Epithelial cell of prostate (primary cell): ENCODE measurements at regions not wholly inside any gene's neighbourhood (a gene's known extent, or its start where the extent isn't known, plus 50 kb on each side); places are given as distances from the start of the nearest gene placed in this dataset.

Experiments used
- DNase-seq: peaks from one replicate; pipeline ENCODE4 v3.0.0-alpha.2; 2011; ENCODE audit warnings: low read depth, low spot score
- H3K27ac ChIP-seq: fragments of 450-650 bp; 2 replicates; pipeline ENCODE4 v1.5.1; 2017; ENCODE audit warnings: mild to moderate bottlenecking

DNA sequence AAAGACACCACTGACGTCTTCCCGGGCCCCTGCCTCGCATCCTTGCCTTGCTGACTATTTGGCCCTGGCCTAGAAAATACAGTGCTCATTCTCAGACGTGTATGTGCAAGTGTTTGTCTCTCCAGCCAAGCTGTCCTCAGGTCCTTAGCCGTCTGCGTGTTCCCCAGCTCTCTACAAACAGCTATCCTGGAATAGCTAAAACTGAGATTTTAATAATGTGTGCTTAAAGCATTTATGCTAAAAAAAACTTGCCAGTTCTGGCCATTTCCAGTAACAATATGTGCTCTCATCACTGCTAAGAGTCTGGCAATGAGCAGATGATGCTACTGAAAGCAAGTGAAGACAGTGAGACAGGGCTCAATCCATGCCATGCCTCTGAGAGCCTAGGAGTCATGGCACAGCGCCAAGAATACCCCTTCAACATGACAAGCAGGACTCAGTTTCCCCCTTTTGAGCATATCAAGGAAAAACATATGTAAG lies 55.7 kb downstream of the IRF2BP2 start:
- no peak overlapping the region for H3K27ac ChIP-seq
- no peak for DNase-seq

DNA sequence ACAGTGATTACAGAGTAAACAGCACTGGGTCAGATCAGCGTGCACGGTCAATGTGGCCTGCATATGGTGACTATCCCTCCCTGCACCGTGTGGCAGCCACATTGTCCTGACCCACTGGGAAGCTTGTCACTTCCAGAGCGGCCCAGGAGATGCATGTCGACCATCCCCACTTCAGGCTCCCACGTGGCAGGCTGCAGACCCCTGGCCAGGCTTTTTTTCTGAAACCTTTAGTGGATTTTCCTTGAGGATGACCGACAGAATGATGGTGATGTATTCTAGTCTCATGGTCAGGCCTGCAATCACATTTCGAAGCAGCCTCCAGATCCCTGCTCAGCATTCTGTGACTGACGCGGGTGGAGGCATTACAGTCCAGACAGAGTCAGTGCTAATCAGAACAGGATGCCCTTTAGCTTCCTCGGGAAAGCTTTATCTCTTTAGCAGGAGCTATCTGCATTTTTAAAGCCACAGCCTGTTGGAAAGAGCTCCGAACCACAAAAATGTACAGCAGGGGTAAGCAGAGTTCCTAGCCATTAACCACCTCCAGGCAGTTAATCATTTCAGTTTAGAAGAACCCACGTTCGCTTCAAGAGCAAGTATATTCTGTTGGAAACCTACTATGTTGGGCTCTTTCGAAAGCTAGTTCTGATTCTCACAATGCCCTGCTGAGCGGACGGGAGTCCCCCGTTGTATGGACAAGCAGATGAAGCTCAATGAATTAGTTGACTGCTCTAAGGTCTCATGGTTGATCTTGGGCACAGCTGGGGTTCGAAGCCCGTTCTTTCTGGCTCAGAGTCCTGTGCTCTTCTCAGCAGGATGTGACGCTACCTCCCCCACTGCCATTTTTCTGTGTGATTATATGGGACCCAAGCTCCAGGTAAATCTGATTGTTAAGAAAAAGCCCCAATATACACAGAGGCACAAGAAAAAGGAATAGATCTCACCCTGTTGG lies 56.5 kb downstream of the IRF2BP2 start:
- DNase-seq, result no peak

DNA sequence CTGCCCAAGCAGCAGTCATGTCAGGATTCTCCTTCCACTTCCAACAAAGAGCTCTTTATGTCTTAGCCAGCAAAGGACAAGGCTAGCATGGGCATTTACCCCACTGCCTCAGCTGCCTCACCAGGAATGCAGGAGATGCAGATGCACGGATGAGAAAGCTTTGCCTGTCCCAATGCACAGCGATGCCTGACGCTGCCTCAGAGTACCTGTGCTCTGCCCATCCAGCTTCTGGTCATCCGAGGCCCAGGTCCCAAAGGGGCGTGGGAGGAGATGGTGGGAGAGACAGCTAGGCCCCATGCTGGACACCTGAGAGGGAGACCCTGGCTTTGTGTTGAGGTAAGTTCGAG lies 59.0 kb downstream of the IRF2BP2 start:
- H3K27ac ChIP-seq, result no peak overlapping the region
- no peak for DNase-seq

More for the DNA sequence above, 56.5 kb downstream of the IRF2BP2 start:
- no peak overlapping the region for H3K27ac ChIP-seq

- no peak overlapping the region for H3K27ac ChIP-seq
- no peak for DNase-seq
Measured at GRCh38 chr1:234550341-234551031, 59.5 kb downstream of the IRF2BP2 start.

DNA sequence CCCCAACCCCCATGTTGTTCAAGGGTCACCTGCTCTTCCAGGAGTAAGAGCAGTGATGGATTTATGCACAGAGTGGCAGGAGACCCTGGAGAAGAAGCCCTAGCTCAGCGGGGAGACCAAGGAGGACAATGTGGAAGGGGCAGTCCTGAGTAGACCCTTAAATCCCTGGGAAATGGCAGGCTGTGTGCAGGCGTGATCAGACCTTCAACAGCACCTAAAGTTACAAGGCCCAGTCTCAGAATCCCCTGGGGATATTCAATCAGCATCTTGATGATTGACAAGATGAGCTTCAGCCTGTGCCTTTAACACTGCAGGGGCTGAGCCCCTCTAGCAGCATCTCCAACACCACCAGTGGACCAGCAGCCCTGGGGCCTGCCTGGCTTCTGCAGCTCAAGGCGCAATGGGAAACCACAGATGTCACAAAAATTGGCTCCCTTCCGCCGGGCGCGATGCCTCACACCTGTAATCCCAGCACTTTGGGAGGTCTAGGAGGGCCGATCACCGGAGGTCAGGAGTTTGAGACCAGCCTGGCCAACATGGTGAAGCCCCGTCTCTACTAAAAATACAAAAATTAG lies 60.4 kb downstream of the IRF2BP2 start:
- H3K27ac ChIP-seq, result no peak overlapping the region

GRCh38 chr1:234546890-234547788 lies 62.8 kb downstream of the IRF2BP2 start:
- no peak for DNase-seq

More for the DNA sequence above, 60.4 kb downstream of the IRF2BP2 start:
- DNase-seq, result no peak

GRCh38 chr1:234546387-234546704 lies 63.6 kb downstream of the IRF2BP2 start:
- H3K27ac ChIP-seq, result no peak overlapping the region
- DNase-seq, result no peak

More at GRCh38 chr1:234546890-234547788, 62.8 kb downstream of the IRF2BP2 start:
- H3K27ac ChIP-seq, result no peak overlapping the region

DNA sequence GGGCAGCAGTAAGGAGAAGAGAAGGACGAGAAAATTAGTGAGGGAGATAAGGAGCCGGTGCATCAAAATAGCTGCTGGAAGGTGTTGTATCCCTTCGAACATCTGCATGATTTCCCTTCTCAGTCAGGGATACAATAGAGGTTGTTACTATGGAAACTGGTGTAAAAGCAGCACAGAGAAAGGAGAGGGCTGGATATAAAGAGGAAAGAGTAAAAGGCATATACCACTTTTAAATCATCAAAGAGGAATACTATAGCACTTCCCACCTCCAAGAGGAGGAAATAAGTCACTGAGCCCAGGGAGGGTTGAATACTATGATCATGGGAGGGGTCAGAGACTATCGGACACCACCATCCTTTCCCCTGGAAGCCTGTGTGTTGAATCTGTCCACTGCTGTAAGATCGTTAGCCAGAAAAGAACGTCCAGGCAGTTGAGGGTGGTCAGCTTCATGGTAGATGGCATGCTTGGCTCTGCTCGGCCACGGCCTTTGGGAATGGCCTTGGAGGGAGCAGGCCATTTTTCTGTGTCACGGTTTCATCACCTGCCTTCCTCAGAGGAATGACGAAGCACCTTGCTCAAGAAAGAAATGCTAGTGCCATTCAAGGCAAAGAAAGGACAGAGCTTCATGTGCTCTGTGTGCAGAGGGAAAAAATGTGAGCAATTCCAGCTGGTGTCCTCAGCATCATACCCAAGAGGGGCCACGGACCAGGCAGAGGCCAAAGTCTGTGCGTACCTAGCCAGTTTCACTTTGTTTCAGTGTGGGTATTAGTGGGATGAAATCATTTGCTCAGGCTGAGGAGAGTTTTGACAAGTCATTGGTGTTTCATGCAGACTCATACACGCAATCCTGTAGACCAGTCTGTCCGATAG lies 64.2 kb downstream of the IRF2BP2 start:
- no peak overlapping the region for H3K27ac ChIP-seq
- DNase-seq, result no peak

GRCh38 chr1:234544087-234544579 lies 65.2 kb upstream of the TARBP1 start:
- peak overlapping the region; percentile 69 for H3K27ac ChIP-seq

GRCh38 chr1:234543442-234544086 lies 64.6 kb upstream of the TARBP1 start:
- H3K27ac ChIP-seq, result peak overlapping the region; percentile 69

More at GRCh38 chr1:234544087-234544579, 65.2 kb upstream of the TARBP1 start:
- no peak for DNase-seq

DNA sequence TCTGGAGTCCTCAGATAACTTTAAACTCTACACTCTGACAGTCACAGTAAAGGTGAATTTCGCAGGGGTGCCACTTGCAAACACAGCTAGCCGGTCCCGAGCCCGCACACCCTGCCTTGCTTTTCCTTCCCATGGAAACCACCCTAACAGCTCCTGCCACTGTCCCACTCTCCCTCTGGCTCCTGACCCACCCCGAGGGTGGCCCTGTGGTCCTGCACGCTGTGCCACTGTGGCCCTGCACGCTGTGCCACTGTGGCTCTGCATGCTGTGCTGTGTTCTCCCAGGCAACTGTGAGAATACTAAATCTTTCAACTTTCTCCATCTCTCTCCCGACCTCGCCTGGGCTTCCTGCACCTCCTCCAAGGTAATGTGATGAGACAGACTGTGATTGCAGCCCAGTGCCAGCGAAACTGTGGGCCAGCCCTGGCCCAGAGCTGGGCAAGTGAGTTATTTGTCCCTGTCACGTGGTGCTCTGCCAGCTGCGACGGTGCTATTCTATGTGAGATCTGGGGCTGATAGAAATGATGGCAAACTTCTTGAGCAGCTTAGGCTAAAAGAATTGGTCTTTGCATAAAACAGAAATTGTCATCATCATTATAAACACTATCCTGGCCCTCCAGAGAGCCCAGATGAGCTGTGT lies 63.4 kb upstream of the TARBP1 start:
- H3K27ac ChIP-seq, result peak overlapping the region; percentile 44
- DNase-seq, result no peak

More at GRCh38 chr1:234543442-234544086, 64.6 kb upstream of the TARBP1 start:
- DNase-seq, result no peak

DNA sequence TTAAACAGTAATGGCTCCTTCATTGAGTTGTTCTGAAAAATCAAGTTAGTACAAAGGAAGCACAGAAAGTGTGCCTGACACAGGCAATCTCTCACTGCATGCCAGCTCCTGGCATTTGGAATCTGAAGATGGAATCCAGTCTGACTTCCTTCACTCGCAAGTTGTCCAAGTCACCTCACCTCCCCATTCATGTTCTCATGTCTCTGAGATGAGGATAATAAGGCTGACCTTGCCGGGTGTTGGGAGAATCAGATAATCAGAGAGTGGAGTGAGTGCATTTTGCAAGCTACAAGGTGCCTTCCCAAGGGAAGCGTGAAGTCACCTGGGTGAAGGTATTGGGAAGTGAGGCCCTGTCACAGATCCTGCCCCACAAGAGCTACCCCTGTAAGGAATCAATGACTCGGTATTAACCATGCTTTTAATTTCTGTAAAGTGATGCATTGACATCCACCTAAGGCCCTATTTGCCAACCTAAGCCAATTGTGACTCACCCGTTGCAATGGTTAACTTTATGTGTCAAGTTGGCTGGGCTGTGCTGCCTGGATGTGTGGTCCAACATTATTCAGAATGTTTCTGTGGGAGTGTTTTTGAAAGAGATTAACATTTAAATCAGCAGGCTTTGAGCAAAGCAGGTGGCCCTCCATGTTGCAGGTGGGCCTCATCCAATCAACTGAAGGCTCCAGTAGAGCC lies 62.5 kb upstream of the TARBP1 start:
- H3K27ac ChIP-seq, result peak overlapping the region; percentile 44
- no peak for DNase-seq

- H3K27ac ChIP-seq, result no peak overlapping the region
Measured at GRCh38 chr1:234540404-234540762, 61.4 kb upstream of the TARBP1 start.

GRCh38 chr1:234539666-234540403 lies 60.9 kb upstream of the TARBP1 start:
- DNase-seq, result no peak
- H3K27ac ChIP-seq, result peak overlapping the region; percentile 94

More at GRCh38 chr1:234540404-234540762, 61.4 kb upstream of the TARBP1 start:
- no peak for DNase-seq

GRCh38 chr1:234538930-234539649 lies 60.1 kb upstream of the TARBP1 start:
- peak overlapping the region; percentile 94 for H3K27ac ChIP-seq
- no peak for DNase-seq
